GM12891 (cell line): ENCODE measurements at regions not wholly inside any gene's neighbourhood (a gene's known extent, or its start where the extent isn't known, plus 50 kb on each side); places are given as distances from the start of the nearest gene placed in this dataset.
"Not testable (repeated sequence)": the region's sequence is repeated elsewhere in the genome, so short reads cannot be mapped to it uniquely, and the experiment has no call there.

Source experiments
- POLR2A ChIP-seq: IDR thresholded peaks from 2 replicates; pipeline ENCODE4 v1.6.1; 2011; ENCODE audit warnings: low read depth, low read length, control low read depth
- POLR2AphosphoS5 ChIP-seq: IDR thresholded peaks from 2 replicates; pipeline ENCODE4 v1.6.1; 2011; ENCODE audit warnings: low read depth, low read length, control low read depth
- SPI1 ChIP-seq: IDR thresholded peaks from 2 replicates; pipeline ENCODE4 v1.6.1; 2011; ENCODE audit warnings: low read depth, low read length, control low read depth

GRCh38 chr4:95760646-95761045 is 79.2 kb upstream of the PDHA2 start:
- TF ChIP-seq POLR2A, POLR2AphosphoS5, SPI1: not testable (repeated sequence)
